ENCODE measurements at regions not wholly inside any gene's neighbourhood (a gene's known extent, or its start where the extent isn't known, plus 50 kb on each side); places are given as distances from the start of the nearest gene placed in this dataset.

DNA sequence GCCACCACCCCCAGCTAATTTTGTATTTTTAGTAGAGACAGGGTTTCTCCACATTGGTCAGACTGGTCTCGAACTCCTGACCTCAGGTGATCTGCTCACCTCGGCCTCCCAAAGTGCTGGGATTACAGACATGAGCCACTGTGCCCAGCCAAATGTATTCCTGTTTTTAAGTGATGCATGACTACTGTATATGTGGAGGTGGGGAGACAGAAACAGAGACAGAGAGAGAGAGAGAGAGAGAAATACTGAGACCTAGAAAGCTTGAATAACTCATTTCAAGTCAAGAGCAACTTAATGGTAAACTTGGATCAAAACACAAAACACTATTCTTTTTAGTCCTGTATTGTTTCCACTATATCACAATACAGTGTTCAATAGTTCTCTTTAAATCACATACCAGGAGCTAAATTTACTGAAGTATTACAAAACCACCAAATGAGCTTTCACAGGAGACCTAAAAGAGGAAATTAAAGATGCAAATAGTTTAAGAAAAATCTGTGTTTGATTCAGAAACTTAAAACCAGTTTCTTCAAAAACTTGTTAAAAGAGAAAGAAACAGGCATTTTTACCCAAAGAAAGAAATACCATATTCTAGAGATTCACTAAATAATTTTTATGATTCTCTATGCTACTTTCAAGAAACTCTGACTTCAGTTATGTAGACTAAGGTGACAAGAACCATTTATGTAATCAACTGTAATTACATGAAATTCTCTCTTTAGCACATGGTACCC lies 188.7 kb downstream of the ETS1 start:
- TF ChIP-seq CTCF (IDR thresholded peaks at IDR 0.05; ENCODE audit: extremely low read depth, missing control alignments), result no peak
- DNase-seq (ENCODE audit: low spot score), result no peak

GRCh38 chr11:128397362-128397761 lies 190.0 kb downstream of the ETS1 start:
- DNase-seq (ENCODE audit: low spot score), result no peak
- TF ChIP-seq CTCF (IDR thresholded peaks at IDR 0.05; ENCODE audit: extremely low read depth, missing control alignments), result no peak

DNA sequence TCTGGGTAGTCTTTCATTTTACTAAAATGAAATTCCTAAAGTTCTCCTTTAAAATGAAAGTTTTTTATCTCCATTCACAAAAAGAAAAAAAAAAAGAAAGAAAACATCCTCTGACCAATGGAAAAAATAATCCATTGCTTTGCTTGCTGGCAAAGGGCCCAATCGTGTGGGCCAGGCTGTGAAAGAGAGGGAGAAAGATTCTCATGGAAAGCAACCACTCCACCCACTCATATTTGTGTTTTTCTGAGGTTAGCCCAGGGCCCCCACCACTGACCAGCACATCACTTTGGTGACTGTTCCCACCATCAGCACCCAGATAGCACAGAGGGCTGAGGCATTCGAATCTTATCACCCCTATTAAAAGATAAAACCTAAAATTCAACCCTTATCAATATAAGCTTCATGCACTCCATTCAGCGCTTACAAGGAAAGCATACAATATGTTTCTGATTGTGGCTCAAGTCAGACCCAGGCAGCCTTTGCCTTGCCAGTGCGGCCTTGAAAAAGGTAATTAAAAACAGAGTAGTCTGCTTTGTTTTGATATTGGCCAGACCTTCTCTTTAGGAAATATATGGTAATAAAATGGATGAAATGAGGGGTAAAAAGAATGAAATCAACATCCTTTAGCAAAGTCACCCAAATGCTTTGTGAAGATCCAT lies 192.8 kb downstream of the ETS1 start:
- TF ChIP-seq CTCF (IDR thresholded peaks at IDR 0.05; ENCODE audit: extremely low read depth, missing control alignments), result no peak
- no peak for DNase-seq (ENCODE audit: low spot score)

- TF ChIP-seq CTCF (IDR thresholded peaks at IDR 0.05; ENCODE audit: extremely low read depth, missing control alignments), result no peak
- no peak for DNase-seq (ENCODE audit: low spot score)
Measured at GRCh38 chr11:128392259-128392658, 195.1 kb downstream of the ETS1 start.

DNA sequence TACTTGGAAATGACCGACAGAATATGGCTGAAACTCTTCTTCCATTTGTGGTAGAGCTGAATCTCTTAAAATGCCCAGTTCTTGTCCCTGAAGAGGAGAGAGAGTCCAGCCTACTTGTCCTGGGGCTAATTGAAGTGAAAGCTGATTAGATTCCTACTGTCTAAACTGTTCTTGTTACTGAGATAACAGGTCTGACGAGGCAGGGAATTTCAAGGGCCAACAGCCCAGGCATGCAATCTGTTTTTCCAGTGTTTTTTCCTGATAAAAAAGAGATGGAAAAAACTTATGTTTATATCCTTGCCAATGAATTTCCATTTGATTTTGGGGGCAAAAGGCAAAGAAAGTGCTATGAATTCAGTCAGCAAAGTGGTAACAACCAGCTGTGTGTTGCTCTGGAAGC lies 195.5 kb downstream of the ETS1 start:
- TF ChIP-seq CTCF (IDR thresholded peaks at IDR 0.05; ENCODE audit: extremely low read depth, missing control alignments), result no peak
- no peak for DNase-seq (ENCODE audit: low spot score)

DNA sequence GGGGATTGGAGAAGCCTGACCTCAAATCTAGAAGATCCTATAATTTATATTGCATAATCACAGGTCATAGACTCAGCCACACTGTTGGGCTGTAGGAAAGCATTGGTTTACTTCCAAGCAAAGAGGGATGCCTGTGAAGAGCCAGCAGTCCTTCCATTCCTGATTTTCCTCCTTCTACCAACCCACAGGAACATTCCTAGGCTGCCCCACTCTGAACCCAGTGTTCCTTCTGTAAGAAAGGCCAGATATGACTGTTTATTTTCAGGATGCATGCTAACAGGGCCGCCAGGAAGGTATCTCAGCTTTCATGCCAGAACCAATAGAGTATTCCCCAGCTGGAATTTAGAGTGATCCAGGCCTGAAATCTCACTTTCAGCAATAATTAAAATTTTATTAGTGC lies 197.1 kb downstream of the ETS1 start:
- DNase-seq (ENCODE audit: low spot score), result no peak

More for the DNA sequence above, 197.1 kb downstream of the ETS1 start:
- TF ChIP-seq CTCF (IDR thresholded peaks at IDR 0.05; ENCODE audit: extremely low read depth, missing control alignments), result no peak

Measured in GM20000 (cell line).